ENCODE measurements at regions not wholly inside any gene's neighbourhood (a gene's known extent, or its start where the extent isn't known, plus 50 kb on each side); places are given as distances from the start of the nearest gene placed in this dataset.

DNA sequence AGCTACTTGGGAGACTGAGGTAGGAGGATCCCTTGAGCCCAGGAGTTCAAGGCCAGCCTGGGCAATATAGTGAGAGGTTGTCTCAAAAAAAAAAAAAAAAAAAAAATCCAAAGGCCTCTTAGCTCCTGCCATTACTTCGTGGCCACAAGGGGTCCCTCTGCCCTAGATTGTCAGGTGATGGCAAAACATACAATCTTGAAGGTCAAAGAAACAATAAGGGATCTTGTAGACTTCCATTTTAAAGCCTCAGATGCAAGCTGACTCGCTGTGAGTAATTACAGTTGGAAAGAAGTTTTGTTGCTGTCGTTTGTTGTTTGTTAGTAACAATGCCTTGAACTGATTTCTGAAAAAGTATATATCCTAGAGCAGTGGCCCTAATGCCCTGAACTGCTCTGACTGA is 55.9 kb upstream of the PLCL2 start:
- TF ChIP-seq ZNF274 (IDR thresholded peaks at IDR 0.05; ENCODE audit: low read depth, low read length) (no peak), YY1 (IDR thresholded peaks at IDR 0.05; ENCODE audit: insufficient read depth, insufficient read length) (no peak)

All from NT2/D1 (cell line).